ENCODE measurements at regions not wholly inside any gene's neighbourhood (a gene's known extent, or its start where the extent isn't known, plus 50 kb on each side); places are given as distances from the start of the nearest gene placed in this dataset.

GRCh38 chr3:113141543-113141942 is 69.8 kb upstream of the BOC start:
- DNase-seq, result no peak

- DNase-seq, result no peak
Measured at GRCh38 chr3:113142476-113142875, 68.9 kb upstream of the BOC start.

- DNase-seq, result no peak
Measured at GRCh38 chr3:113143353-113143752, 68.0 kb upstream of the BOC start.

- DNase-seq, result no peak
Measured at GRCh38 chr3:113147681-113148261, 63.6 kb upstream of the BOC start.

DNA sequence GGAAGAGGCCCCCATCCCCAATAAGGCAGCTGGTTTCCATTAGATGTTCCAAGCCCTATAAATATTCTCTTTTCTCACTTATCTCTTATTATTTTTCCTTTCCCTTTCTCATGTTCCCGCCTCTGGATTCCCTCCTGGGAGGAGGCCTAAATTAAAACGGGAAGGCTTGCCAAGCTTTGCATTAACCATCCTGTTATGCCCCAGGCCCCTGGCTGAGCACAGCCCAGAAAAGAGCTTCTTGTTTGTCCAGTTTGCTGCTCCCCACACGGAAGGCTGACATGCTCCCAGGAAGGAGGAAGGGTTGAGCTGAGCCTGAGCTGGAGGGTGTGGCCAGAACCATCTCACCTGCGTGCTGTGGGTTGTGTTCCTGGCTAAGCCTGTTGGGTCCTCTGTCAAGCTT is 63.1 kb upstream of the BOC start:
- no peak for DNase-seq

- DNase-seq, result no peak
Measured at GRCh38 chr3:113150250-113150649, 61.1 kb upstream of the BOC start.

DNA sequence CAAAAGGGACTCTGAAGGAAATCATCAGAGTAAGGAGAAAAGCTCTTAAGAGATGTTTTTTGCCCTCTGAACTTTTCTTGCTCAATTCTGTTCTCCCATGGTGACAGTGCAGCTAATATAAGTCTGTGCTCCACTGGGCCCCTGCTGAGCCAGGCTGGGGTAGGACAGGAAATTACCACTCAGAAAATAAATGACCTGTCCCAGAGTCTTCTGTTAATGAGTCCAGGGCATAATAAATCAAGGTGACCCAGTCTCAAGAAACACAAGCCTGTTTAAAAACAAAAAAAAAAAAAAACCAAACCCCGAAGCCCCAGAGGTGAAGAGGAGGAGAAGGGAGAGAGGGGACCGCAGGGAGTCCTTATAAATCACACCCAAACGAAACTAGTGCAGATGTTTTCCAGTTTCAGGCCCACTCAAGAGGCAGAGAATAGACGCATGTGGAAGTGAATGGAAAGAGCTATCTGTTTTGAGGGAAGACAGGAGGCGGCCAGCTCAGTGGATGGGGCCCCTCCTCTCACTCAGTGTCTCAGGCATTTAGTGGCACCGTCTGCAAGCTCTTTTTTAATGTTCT is 59.8 kb upstream of the BOC start:
- no peak for DNase-seq

- DNase-seq, result no peak
Measured at GRCh38 chr3:113152849-113153248, 58.5 kb upstream of the BOC start.

- no peak for DNase-seq
Measured at GRCh38 chr3:113153499-113154107, 57.8 kb upstream of the BOC start.

- DNase-seq, result no peak
Measured at GRCh38 chr3:113156816-113157333, 54.5 kb upstream of the BOC start.

GRCh38 chr3:113157408-113158030 is 53.8 kb upstream of the BOC start:
- no peak for DNase-seq

GRCh38 chr3:113158171-113158570 is 53.2 kb upstream of the BOC start:
- DNase-seq, result no peak
